ENCODE measurements at regions not wholly inside any gene's neighbourhood (a gene's known extent, or its start where the extent isn't known, plus 50 kb on each side); places are given as distances from the start of the nearest gene placed in this dataset.

GRCh38 chr2:121059651-121060649 lies 225.1 kb downstream of the TFCP2L1 start:
- Histone ChIP-seq H3K27me3 (ENCODE audit: insufficient read depth in 3 of 3, low read length in 2 of 3) (peaks cover 0 to 11% (median 2%) of the 10 kb centered on the region in 3 donors), H3K36me3 (ENCODE audit: insufficient read depth in 1 of 2, low read depth in 1 of 2) (no peaks in the 10 kb centered on the region), H3K4me3 (no peak overlapping the region), H3K4me1 (no peaks in the 10 kb centered on the region), H3K27ac (no peak overlapping the region), H3K9me3 (no peaks in the 10 kb centered on the region)
- TF ChIP-seq CTCF (IDR thresholded peaks at IDR 0.05): no peak
- DNase-seq: peak in 1 of 2 donors; percentile 24
- intact Hi-C loops (cut with DNase I): loop anchor here in 1 of 2 donors (10.0 kb wide), 1 partner anchor 205 kb away; no protein-coding TSS in a partner anchor
- WGBS, 3 donors: 92 to 94% (median 93%) methylated on average over 9 of the region's 9 CpGs
- ATAC-seq: no peak

- Histone ChIP-seq H3K27ac (no peak overlapping the region), H3K9me3 (no peaks in the 10 kb centered on the region), H3K4me1 (no peaks in the 10 kb centered on the region), H3K36me3 (ENCODE audit: insufficient read depth in 1 of 2, low read depth in 1 of 2) (no peaks in the 10 kb centered on the region), H3K4me3 (no peak overlapping the region), H3K27me3 (ENCODE audit: insufficient read depth in 3 of 3, low read length in 2 of 3) (peaks cover 0 to 11% (median 2%) of the 10 kb centered on the region in 3 donors)
- ATAC-seq (no peak), DNase-seq (no peak)
- intact Hi-C loops (cut with DNase I): loop anchor here in 1 of 2 donors (10.0 kb wide), 1 partner anchor 207 kb away; no protein-coding TSS in a partner anchor
- WGBS, 3 donors: 76 to 77% (median 76%) methylated on average over 9 of the region's 9 CpGs
- no peak for TF ChIP-seq CTCF (IDR thresholded peaks at IDR 0.05)
These were observed 223.4 kb downstream of the TFCP2L1 start for GRCh38 chr2:121061633-121062032.

GRCh38 chr2:121063471-121063870 lies 221.5 kb downstream of the TFCP2L1 start:
- TF ChIP-seq CTCF (IDR thresholded peaks at IDR 0.05): no peak
- ATAC-seq (no peak), DNase-seq (no peak)
- H3K27me3 ChIP-seq (ENCODE audit: insufficient read depth in 3 of 3, low read length in 2 of 3): peaks cover 0 to 11% (median 3%) of the 10 kb centered on the region in 3 donors
- H3K4me1 ChIP-seq: no peaks in the 10 kb centered on the region
- intact Hi-C loops (cut with DNase I): loop anchor here in 1 of 2 donors (10.0 kb wide), 1 partner anchor 209 kb away; no protein-coding TSS in a partner anchor
- no peak overlapping the region for H3K4me3 ChIP-seq
- no peaks in the 10 kb centered on the region for H3K9me3 ChIP-seq
- WGBS, 3 donors: 54 to 89% (median 57%) methylated on average over 3 of the region's 3 CpGs
- no peak overlapping the region for H3K27ac ChIP-seq
- no peaks in the 10 kb centered on the region for H3K36me3 ChIP-seq (ENCODE audit: insufficient read depth in 1 of 2, low read depth in 1 of 2)

- Histone ChIP-seq H3K9me3 (no peaks in the 10 kb centered on the region), H3K27ac (no peak overlapping the region), H3K27me3 (ENCODE audit: insufficient read depth in 3 of 3, low read length in 2 of 3) (peaks cover 0 to 11% (median 3%) of the 10 kb centered on the region in 3 donors), H3K4me1 (no peaks in the 10 kb centered on the region), H3K4me3 (no peak overlapping the region), H3K36me3 (ENCODE audit: insufficient read depth in 1 of 2, low read depth in 1 of 2) (no peaks in the 10 kb centered on the region)
- WGBS, 3 donors: 34 to 42% (median 42%) methylated on average over 12 of the region's 12 CpGs
- TF ChIP-seq CTCF (IDR thresholded peaks at IDR 0.05): no peak
- no peak for DNase-seq
- intact Hi-C loops (cut with DNase I): loop anchor here in 1 of 2 donors (10.0 kb wide), 1 partner anchor 209 kb away; no protein-coding TSS in a partner anchor
- ATAC-seq: no peak
These were observed 220.8 kb downstream of the TFCP2L1 start for GRCh38 chr2:121064186-121064585.

Data from psoas muscle (tissue), 7 donors.